ENCODE measurements at regions not wholly inside any gene's neighbourhood (a gene's known extent, or its start where the extent isn't known, plus 50 kb on each side); places are given as distances from the start of the nearest gene placed in this dataset.

GRCh38 chr10:90975096-90975495, 54.2 kb upstream of the ANKRD1 start:
- DNase-seq, result no peak

DNA sequence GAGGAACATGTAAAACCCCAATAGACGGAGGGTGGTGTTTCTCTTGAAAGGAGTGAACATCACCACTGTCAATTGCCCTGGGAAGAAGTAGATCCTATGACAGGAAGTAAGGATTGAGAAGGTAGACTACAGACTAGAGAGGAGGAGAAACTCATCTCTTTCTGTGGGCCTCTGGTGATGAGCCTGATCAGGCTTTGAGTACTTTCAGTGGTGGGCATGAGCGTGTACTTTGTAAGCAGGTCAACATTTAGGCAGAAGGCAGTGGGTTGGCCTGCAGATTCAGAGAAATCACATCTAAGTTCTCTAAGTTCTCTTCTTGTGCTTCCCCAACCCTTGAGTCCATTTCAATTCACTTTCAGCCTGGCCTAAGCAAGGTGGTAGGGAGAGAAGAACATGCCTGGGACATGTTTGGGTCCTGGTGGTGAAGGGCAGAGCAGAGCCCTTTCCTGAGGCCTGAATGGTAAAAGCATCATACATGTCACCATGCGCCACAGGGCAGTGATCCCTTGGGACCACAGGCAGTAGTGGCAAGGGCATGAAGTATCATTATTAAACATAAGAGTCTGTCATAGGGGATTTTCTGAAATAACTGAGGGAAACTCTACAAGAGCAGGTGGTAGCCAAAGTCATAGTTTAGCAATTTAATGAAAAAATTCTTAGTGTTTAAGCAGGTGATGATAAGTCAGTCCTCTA, 56.4 kb upstream of the ANKRD1 start:
- no peak for DNase-seq

GRCh38 chr10:90977855-90978486, 57.1 kb upstream of the ANKRD1 start:
- DNase-seq, result no peak

- DNase-seq, result no peak
Observed at GRCh38 chr10:90982406-90983008, 61.6 kb upstream of the ANKRD1 start.

DNA sequence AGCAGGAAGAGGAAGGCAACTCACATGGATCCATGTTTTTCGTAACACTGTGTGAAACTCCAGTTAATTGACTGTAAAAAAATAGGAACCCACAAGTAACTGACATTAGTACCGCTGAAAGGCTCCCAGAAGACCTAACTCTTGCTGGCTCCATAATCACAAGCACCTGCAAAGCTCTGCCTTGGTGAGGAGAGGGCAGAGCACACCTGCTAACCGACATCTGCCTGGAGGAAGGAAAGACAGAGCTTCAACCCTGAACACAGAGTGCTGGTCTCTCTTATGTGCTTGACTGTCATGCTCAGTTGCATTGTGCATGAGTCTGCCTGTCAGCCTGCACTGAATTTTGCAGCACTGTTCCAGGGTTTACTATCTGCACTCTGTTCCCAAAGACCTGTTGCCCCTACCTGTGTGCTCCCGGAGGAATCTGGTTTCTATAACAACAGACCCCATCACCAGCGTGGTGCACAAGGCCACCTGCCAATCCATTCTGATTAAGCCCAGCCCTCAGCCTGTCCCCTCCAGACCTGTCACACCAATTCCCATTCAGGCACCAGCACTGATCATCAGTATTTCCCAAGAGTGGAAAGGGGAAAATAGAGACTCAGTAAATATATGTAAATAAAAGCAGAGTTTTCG, 63.1 kb upstream of the ANKRD1 start:
- no peak for DNase-seq

- DNase-seq, result no peak
Observed at GRCh38 chr10:90984898-90985297, 64.0 kb upstream of the ANKRD1 start.

GRCh38 chr10:90985321-90985933, 64.5 kb upstream of the ANKRD1 start:
- no peak for DNase-seq

DNA sequence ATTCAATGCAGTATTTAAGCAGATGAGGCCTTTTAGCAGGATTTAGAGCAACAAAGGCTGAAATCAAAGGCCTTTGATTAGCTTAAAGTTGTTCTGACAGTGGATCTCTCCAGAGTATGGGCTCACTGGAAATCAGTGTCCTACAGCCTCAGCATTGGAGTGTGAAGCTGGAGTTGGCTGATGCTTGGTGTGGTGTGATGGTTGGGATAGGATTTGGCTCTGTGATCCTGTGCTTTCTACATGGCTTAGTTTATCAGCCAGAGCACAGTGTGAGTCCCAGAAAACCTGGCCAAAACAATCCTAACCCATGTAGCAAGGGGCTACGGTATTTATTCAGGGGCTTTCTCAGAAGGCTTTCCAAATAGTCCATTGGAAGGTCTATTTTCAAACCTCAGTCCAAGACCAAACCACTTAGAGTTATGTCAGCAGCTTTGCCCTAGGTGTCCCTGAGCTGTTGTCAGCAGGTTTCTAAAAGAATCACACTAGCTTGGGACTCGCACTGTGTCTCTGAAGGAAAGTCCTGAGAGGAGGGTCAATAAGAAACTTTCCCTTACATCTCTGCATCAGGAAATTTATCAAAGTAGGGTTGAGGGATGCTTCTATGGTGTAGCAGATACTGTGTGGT, 65.4 kb upstream of the ANKRD1 start:
- DNase-seq, result no peak

DNA sequence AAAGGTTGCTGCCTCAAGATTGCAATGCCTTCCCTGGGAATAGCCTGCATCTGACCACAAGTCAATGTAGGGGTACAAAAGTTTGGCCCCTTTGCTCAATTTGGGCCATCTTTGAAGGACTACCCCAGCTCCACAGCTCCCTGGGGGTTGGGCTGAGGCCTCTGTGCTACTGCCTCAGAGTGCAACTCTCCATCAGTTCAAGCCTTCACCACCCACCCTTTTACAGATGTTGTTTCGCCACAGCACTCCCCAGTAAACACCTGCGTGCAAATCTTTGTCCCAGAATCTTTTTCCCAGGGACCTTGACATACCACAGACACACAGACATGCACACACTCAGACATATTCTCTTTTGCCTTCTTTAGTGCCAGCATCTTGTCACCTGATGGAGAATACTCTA, 66.0 kb upstream of the ANKRD1 start:
- no peak for DNase-seq

DNA sequence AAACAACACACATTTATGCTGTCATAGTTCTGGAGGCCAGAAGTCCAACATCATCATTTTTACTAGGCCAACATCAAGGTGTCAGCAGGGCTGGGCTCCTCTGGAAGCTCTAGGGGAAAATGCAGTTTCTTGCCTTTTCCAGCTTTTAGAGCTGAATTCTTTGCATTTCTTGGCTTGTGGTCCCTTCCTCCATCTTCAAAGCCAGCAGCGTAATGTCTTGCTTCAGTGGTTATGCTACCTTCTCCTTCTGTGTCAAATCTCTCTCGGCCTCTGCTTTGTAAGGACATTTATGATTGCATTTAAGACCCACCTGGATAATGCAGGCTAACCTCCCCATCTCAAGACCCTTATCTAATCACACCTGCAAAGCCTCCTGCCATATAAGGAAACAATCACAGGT, 66.5 kb upstream of the ANKRD1 start:
- no peak for DNase-seq

DNA sequence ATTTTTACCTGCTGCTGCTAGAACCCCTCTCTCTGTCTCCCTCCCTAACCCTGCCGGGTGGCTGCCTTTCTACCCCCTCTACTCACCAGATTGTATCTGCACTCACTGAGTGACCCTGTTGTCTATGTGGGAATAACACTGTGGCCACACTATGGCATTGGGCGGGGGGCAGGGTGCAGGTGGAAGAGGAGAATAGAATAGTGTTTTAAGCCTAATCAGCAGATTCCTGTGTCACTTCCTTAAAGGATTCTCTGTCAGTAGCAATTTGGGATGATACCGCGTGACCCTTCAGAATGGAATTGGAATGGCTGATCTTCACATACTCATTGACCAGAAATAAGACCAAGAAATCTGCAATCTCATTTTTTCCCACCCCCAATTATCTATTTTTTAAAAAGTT, 67.1 kb upstream of the ANKRD1 start:
- no peak for DNase-seq

DNA sequence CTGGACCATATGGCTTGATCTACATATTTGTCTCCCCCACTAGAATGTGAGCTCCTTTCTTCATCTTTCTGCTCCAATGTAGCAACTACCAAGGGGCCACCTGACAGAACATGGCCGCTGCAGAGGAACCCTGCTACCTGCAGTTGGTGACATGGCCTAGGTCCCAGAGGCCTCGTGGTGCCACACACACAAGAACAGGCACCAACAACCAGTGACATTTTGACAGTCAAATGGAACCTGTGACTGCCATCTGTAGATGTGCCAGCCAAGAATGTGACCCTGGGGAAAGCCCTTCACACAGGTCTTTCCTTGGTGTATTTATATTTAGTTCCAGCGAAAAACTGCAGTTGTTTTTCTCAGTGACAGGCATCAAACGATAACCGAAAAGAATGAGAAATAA, 67.9 kb upstream of the ANKRD1 start:
- no peak for DNase-seq

- DNase-seq, result no peak
Observed at GRCh38 chr10:90989378-90989777, 68.5 kb upstream of the ANKRD1 start.

- DNase-seq, result no peak
Observed at GRCh38 chr10:90992462-90992861, 71.6 kb upstream of the ANKRD1 start.

DNA sequence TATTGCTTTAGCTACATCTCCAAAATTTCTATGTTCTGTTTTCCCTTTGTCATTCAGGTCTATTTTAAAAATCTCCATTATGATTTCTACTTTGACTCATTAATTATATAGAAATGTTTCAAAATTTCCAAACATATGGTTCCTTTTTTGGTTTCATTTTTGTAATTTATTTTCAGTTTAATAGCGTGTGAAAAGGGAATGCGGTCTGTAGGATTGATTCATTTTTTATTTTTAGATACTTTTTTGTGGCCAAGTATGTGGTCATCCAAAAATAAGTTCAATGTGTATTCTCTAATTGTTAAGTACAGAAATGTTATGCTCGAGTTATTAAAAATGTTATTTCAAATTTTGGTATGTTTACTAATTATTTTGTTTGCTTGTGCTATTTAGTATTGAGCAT, 72.5 kb upstream of the ANKRD1 start:
- no peak for DNase-seq

DNA sequence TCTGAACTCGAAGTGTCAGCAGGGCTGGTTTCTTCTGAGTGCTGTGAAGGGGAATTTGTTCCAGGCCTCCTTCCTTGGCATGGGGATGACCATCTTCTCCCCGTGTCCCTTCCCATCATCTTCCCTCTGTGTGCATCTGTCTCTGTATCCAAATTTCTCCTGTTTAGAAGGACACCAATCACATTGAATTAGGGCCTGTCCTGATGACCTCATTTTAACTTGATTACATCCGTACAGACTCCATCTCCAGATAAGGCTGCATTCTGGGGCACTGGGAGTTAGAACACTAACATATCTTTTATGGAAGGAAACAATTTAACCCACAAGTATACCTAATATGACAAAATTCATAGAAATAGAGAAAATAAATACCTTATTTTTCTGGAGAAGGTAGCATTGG, 76.8 kb upstream of the ANKRD1 start:
- DNase-seq, result no peak

GRCh38 chr10:90998733-90999511, 78.0 kb upstream of the ANKRD1 start:
- DNase-seq, result no peak

DNA sequence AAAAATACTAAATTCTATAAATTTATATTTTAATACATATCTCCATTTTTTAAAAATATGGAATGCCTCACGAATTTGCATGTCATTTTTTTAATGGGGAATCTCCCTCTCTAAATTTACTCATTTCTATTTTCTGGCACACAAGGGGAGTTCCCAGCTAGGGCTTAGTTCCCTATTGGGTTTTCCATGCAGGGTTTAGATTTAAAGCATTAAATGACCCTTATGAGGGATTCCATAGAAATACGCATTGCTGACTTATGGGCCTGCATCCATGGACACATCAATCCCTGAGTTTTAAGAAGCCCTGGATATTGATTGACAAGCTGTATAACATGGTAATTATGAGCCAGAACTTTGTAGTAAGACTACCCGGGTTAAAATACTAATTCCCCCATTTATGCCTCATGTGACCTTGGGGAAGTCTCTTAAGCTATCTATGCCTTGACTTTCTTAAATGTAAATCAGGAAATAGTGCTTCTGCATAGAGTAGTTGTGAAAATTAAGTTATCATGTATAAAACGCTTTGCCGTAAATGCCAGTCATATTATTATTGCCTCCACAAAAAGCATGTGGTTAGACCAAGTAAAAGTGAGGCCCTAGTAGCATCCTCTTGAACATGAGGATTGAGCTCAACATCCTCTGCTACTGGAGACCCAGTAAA, 78.8 kb upstream of the ANKRD1 start:
- no peak for DNase-seq

DNA sequence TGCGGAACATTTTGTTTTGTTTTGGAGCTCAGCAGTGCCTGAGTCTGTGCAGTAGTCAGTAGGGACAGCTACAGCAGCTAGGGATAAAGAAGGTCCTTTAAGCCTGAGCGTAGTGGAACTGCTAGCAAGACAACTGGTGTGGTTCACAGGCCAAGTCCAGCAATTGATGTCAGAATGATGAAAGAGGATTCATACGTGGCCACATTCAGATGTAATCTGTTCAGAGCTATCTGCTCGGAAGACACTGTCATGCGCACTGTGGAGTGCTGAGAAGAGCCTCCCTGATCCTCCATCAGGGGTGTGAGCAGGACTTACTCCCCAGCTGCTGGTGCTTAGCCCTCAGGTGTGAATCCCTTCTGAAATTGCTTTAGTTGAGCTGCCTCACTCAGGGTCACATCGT, 79.6 kb upstream of the ANKRD1 start:
- no peak for DNase-seq

- DNase-seq, result no peak
Observed at GRCh38 chr10:91000985-91001384, 80.1 kb upstream of the ANKRD1 start.

- no peak for DNase-seq
Observed at GRCh38 chr10:91002656-91003055, 81.8 kb upstream of the ANKRD1 start.

All from muscle of arm (tissue), 1 donor.